ENCODE measurements at regions not wholly inside any gene's neighbourhood (a gene's known extent, or its start where the extent isn't known, plus 50 kb on each side); places are given as distances from the start of the nearest gene placed in this dataset.

DNA sequence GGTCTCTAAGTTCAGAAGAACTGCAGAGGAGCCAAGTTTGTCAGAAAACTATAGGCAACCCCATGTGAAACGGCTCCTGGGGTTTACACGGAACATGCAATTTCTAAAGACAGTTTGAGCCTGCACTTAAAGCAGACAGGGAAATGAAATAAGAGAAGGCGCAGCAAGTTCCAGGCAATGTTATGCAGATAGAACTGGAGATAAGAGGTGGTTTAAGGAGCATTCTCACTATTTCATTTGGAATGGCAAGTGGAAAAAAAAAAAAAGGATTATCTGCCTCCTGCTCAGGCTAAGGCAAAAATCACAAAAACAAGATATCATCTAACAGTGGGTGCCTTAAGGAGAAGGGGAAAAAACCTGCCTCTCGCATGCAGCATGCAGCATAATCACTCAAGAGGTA lies 2252.4 kb downstream of the MAT2B start:
- TF ChIP-seq CTCF (IDR thresholded peaks at IDR 0.05; ENCODE audit: insufficient read depth, low read length, poor library complexity, severe bottlenecking), result no peak
- H3K4me3 ChIP-seq (ENCODE audit: low read depth, low read length), result no peak overlapping the region
- no peak for DNase-seq (ENCODE audit: low read depth)
- H3K36me3 ChIP-seq (ENCODE audit: control insufficient read depth, insufficient read depth, low read length), result no peaks in the 10 kb centered on the region
- H3K27me3 ChIP-seq (ENCODE audit: control insufficient read depth, insufficient read depth, low read length), result no peaks in the 10 kb centered on the region

DNA sequence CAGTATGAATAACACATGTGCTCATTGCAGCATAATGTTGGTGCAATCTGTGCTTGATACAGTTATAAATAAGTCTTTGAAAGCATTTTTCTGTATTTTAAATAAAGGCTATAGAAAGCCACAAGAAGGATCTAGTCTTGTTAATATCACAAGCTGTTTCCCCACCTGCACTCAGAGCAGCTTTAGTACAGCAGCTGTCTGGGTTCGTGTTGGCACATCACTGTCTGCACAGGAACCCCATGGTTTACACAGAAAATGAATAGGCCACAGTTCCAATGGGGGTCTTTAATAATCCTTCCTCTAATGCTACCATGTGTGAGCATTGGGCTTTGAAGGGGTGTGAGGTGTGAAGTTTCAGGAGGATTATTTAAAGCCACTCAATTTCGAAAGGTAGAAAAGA lies 2269.7 kb downstream of the MAT2B start:
- H3K36me3 ChIP-seq (ENCODE audit: control insufficient read depth, insufficient read depth, low read length), result no peaks in the 10 kb centered on the region
- DNase-seq (ENCODE audit: low read depth), result no peak
- H3K27me3 ChIP-seq (ENCODE audit: control insufficient read depth, insufficient read depth, low read length), result no peaks in the 10 kb centered on the region
- no peak for TF ChIP-seq CTCF (IDR thresholded peaks at IDR 0.05; ENCODE audit: insufficient read depth, low read length, poor library complexity, severe bottlenecking)
- no peak overlapping the region for H3K4me3 ChIP-seq (ENCODE audit: low read depth, low read length)

DNA sequence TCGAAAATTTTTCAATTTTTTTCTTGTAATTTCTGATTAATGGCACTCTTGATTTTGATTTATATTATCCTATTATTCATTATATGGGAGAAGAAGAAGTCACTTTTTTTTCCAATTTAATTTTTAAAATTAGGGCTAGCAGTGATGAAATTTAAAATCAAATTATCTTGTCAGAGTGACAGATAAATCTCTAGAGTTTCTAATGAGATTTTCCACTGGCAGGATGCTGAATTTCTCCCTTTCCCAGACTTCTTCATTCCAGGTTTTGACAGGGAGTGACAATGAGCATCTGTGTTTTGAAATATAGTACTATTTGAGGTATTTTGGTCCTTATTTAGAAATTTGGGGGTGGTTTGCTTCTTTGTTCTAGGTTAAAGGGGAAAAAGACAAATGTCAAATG lies 2274.1 kb downstream of the MAT2B start:
- no peak for DNase-seq (ENCODE audit: low read depth)
- H3K36me3 ChIP-seq (ENCODE audit: control insufficient read depth, insufficient read depth, low read length), result no peaks in the 10 kb centered on the region
- TF ChIP-seq CTCF (IDR thresholded peaks at IDR 0.05; ENCODE audit: insufficient read depth, low read length, poor library complexity, severe bottlenecking), result no peak
- H3K27me3 ChIP-seq (ENCODE audit: control insufficient read depth, insufficient read depth, low read length), result no peaks in the 10 kb centered on the region
- H3K4me3 ChIP-seq (ENCODE audit: low read depth, low read length), result no peak overlapping the region

DNA sequence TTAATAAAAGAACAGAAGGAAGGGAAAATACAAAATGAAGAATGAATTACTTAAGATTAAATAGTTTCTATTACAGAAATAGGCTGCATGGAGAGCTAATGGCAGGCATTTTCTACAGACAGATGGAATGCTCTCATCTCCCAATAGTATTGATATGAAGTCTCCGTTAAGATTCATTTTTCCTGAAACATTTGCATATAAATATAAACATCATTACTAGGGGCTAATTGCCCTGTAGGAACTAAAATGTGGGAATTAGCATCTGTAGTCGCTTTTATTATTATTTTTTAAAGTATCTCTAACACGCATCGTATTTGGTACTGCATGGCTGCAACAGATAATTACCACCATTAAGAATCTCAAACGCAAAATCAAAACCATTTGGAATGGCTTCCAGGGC lies 2275.5 kb downstream of the MAT2B start:
- no peaks in the 10 kb centered on the region for H3K36me3 ChIP-seq (ENCODE audit: control insufficient read depth, insufficient read depth, low read length)
- no peaks in the 10 kb centered on the region for H3K27me3 ChIP-seq (ENCODE audit: control insufficient read depth, insufficient read depth, low read length)
- no peak for TF ChIP-seq CTCF (IDR thresholded peaks at IDR 0.05; ENCODE audit: insufficient read depth, low read length, poor library complexity, severe bottlenecking)
- no peak for DNase-seq (ENCODE audit: low read depth)
- H3K4me3 ChIP-seq (ENCODE audit: low read depth, low read length), result no peak overlapping the region

- TF ChIP-seq CTCF (IDR thresholded peaks at IDR 0.05; ENCODE audit: insufficient read depth, low read length, poor library complexity, severe bottlenecking), result no peak
- H3K27me3 ChIP-seq (ENCODE audit: control insufficient read depth, insufficient read depth, low read length), result no peaks in the 10 kb centered on the region
- no peak overlapping the region for H3K4me3 ChIP-seq (ENCODE audit: low read depth, low read length)
- H3K36me3 ChIP-seq (ENCODE audit: control insufficient read depth, insufficient read depth, low read length), result no peaks in the 10 kb centered on the region
- DNase-seq (ENCODE audit: low read depth), result no peak
These were observed 2276.3 kb downstream of the MAT2B start for GRCh38 chr5:165781738-165782137.

DNA sequence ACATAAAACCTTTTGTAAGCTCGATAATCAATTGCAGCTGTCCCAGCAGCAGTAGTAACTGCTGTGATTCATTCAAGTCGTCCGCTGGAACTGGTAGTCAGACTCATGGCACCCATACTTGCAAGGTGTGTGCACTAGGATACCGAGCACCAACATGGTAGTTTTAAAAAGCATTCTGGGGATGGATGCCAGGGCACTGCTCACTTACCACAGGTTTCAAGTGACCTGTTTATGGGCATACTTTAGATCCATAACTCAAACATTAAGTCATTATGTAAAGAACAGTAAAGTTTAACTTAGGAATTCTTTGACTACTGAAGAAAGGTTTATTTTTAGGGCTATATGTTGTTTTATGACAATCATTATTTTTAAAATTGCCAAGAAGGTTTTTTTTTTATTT lies 2277.6 kb downstream of the MAT2B start:
- Histone ChIP-seq H3K36me3 (ENCODE audit: control insufficient read depth, insufficient read depth, low read length) (no peaks in the 10 kb centered on the region), H3K27me3 (ENCODE audit: control insufficient read depth, insufficient read depth, low read length) (no peaks in the 10 kb centered on the region), H3K4me3 (ENCODE audit: low read depth, low read length) (no peak overlapping the region)
- TF ChIP-seq CTCF (IDR thresholded peaks at IDR 0.05; ENCODE audit: insufficient read depth, low read length, poor library complexity, severe bottlenecking), result no peak
- DNase-seq (ENCODE audit: low read depth), result no peak

Measured in kidney epithelial cell (primary cell).